Thyroid gland (tissue), 4 donors: ENCODE measurements at regions not wholly inside any gene's neighbourhood (a gene's known extent, or its start where the extent isn't known, plus 50 kb on each side); places are given as distances from the start of the nearest gene placed in this dataset.

Experiments
- POLR2A ChIP-seq, 2 donors: fragments of 450-650 bp; IDR thresholded peaks; one replicate each; pipeline ENCODE4 v1.6.1; 2017; ENCODE audit warnings: antibody characterized with exemption in 2 of 2, mild to moderate bottlenecking in 2 of 2, moderate library complexity in 1 of 2
- TF ChIP-seq, protein P1 (sequence below), 6 experiments: fragments of 200-600 bp in 3 of 6; fragments of 450-650 bp in 3 of 6; sonication (generic) in 3 of 6; IDR thresholded peaks; one replicate each; pipeline ENCODE4 v1.5.1; 2016 to 2019; ENCODE audit warnings: antibody characterized with exemption in 6 of 6, mild to moderate bottlenecking in 2 of 6, inconsistent platforms in 1 of 6, moderate library complexity in 1 of 6

DNA sequence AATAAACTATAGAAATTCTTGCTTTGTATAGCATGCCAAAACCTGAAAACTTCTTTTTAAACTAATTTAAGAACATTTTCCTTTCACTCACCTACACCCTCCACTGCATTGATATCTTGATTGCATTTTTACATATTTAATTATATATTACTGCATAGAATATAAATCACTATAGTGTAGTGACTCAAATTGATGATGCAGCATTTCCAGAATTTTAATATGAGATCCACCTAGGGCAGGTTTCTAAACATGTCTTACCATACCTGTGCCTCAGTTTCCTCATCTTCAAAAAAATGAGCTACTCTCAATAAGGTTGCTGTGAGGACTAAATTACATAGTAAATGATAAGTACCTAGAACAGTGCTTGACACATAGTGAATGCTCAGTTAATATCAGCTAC is 881.5 kb downstream of the RPS29 start:
- TF ChIP-seq, protein P1, sequence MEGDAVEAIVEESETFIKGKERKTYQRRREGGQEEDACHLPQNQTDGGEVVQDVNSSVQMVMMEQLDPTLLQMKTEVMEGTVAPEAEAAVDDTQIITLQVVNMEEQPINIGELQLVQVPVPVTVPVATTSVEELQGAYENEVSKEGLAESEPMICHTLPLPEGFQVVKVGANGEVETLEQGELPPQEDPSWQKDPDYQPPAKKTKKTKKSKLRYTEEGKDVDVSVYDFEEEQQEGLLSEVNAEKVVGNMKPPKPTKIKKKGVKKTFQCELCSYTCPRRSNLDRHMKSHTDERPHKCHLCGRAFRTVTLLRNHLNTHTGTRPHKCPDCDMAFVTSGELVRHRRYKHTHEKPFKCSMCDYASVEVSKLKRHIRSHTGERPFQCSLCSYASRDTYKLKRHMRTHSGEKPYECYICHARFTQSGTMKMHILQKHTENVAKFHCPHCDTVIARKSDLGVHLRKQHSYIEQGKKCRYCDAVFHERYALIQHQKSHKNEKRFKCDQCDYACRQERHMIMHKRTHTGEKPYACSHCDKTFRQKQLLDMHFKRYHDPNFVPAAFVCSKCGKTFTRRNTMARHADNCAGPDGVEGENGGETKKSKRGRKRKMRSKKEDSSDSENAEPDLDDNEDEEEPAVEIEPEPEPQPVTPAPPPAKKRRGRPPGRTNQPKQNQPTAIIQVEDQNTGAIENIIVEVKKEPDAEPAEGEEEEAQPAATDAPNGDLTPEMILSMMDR (IDR thresholded peaks at IDR 0.05), result no peak
- TF ChIP-seq POLR2A (IDR thresholded peaks at IDR 0.05), result no peak
